ENCODE measurements at regions not wholly inside any gene's neighbourhood (a gene's known extent, or its start where the extent isn't known, plus 50 kb on each side); places are given as distances from the start of the nearest gene placed in this dataset.

GRCh38 chr15:70210528-70210927 lies 112.8 kb upstream of the TLE3 start:
- TF ChIP-seq POLR2G (IDR thresholded peaks at IDR 0.05; ENCODE audit: low read depth, low read length), result no peak
- TF ChIP-seq, protein P1, sequence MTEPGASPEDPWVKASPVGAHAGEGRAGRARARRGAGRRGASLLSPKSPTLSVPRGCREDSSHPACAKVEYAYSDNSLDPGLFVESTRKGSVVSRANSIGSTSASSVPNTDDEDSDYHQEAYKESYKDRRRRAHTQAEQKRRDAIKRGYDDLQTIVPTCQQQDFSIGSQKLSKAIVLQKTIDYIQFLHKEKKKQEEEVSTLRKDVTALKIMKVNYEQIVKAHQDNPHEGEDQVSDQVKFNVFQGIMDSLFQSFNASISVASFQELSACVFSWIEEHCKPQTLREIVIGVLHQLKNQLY (CRISPR knock-in tag; conservative IDR thresholded peaks at IDR 0.05), result no peak
- no peak for TF ChIP-seq MYC (IDR thresholded peaks at IDR 0.05; ENCODE audit: low read depth, low read length)
- no peak for TF ChIP-seq MYC (CRISPR knock-in tag; IDR thresholded peaks at IDR 0.05; ENCODE audit: borderline replicate concordance, low read depth)
- TF ChIP-seq ZBTB33 (CRISPR knock-in tag; IDR thresholded peaks at IDR 0.05), result no peak
- TF ChIP-seq, protein P2, sequence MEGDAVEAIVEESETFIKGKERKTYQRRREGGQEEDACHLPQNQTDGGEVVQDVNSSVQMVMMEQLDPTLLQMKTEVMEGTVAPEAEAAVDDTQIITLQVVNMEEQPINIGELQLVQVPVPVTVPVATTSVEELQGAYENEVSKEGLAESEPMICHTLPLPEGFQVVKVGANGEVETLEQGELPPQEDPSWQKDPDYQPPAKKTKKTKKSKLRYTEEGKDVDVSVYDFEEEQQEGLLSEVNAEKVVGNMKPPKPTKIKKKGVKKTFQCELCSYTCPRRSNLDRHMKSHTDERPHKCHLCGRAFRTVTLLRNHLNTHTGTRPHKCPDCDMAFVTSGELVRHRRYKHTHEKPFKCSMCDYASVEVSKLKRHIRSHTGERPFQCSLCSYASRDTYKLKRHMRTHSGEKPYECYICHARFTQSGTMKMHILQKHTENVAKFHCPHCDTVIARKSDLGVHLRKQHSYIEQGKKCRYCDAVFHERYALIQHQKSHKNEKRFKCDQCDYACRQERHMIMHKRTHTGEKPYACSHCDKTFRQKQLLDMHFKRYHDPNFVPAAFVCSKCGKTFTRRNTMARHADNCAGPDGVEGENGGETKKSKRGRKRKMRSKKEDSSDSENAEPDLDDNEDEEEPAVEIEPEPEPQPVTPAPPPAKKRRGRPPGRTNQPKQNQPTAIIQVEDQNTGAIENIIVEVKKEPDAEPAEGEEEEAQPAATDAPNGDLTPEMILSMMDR (IDR thresholded peaks at IDR 0.05 in 2 of 3, conservative IDR thresholded peaks at IDR 0.05 in 1 of 3; ENCODE audit: insufficient read depth in 2 of 3, low read depth in 1 of 3, low read length in 3 of 3), result peak in 2 of 3 experiments; percentile 28 to 35; a peak in 2 of 6 replicates
- TF ChIP-seq NFE2 (IDR thresholded peaks at IDR 0.05; ENCODE audit: low read depth), result no peak
- TF ChIP-seq CHCHD3 (CRISPR knock-in tag; IDR thresholded peaks at IDR 0.05), result no peak
- no peak for TF ChIP-seq SMARCB1 (IDR thresholded peaks at IDR 0.05; ENCODE audit: insufficient read length, low read depth)
